ENCODE measurements at regions not wholly inside any gene's neighbourhood (a gene's known extent, or its start where the extent isn't known, plus 50 kb on each side); places are given as distances from the start of the nearest gene placed in this dataset.
"Not testable (repeated sequence)": the region's sequence is repeated elsewhere in the genome, so short reads cannot be mapped to it uniquely, and the experiment has no call there.

DNA sequence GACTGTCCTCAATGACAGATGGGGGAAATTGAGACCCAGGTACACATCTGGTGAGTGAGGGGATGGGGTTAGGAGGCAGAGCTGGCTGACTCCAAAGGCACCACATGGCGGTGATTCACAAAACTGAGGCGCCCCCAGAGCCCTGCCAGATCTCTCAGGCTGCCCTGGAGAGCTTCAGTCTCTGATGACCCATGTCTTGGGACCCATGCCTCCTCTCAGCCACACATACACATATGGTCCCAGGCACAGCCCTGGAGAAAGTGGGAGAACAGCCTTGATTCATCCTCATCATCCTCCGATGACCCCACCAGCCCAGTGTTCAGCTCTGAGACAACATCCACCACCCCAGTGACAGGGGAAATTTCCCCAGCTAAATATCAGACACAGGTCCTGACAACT lies 426.0 kb downstream of the RPS24 start:
- Histone ChIP-seq H3K4me1 (ENCODE audit: control insufficient read depth, insufficient read depth, low read length) (peaks cover 24% of the 10 kb centered on the region), H3K27me3 (replicated peaks; ENCODE audit: control insufficient read depth, insufficient read depth, low read length) (no peaks in the 10 kb centered on the region), H3K36me3 (ENCODE audit: control insufficient read depth, insufficient read depth, low read length, severe bottlenecking) (no peaks in the 10 kb centered on the region), H3K9me3 (ENCODE audit: control insufficient read depth, low read length) (no peaks in the 10 kb centered on the region), H3K9ac (ENCODE audit: low read length) (no peak overlapping the region), H3K4me3 (ENCODE audit: low read length) (no peak overlapping the region)
- no peak for DNase-seq (ENCODE audit: low read depth)

- DNase-seq (ENCODE audit: low read depth), result no peak
- no peaks in the 10 kb centered on the region for H3K27me3 ChIP-seq (replicated peaks; ENCODE audit: control insufficient read depth, insufficient read depth, low read length)
These were observed 426.5 kb downstream of the RPS24 start for GRCh38 chr10:78460204-78460603.

GRCh38 chr10:78461333-78461732 lies 427.7 kb downstream of the RPS24 start:
- Histone ChIP-seq H3K4me3 (ENCODE audit: low read length) (no peak overlapping the region), H3K9me3 (ENCODE audit: control insufficient read depth, low read length) (no peaks in the 10 kb centered on the region), H3K36me3 (ENCODE audit: control insufficient read depth, insufficient read depth, low read length, severe bottlenecking) (peaks cover 6% of the 10 kb centered on the region), H3K27me3 (replicated peaks; ENCODE audit: control insufficient read depth, insufficient read depth, low read length) (no peaks in the 10 kb centered on the region), H3K4me1 (ENCODE audit: control insufficient read depth, insufficient read depth, low read length) (peaks cover 24% of the 10 kb centered on the region), H3K9ac (ENCODE audit: low read length) (no peak overlapping the region)
- no peak for DNase-seq (ENCODE audit: low read depth)

More at GRCh38 chr10:78460204-78460603, 426.5 kb downstream of the RPS24 start:
- H3K9ac ChIP-seq (ENCODE audit: low read length), result no peak overlapping the region
- H3K9me3 ChIP-seq (ENCODE audit: control insufficient read depth, low read length), result no peaks in the 10 kb centered on the region
- no peaks in the 10 kb centered on the region for H3K36me3 ChIP-seq (ENCODE audit: control insufficient read depth, insufficient read depth, low read length, severe bottlenecking)
- peaks cover 24% of the 10 kb centered on the region for H3K4me1 ChIP-seq (ENCODE audit: control insufficient read depth, insufficient read depth, low read length)
- H3K4me3 ChIP-seq (ENCODE audit: low read length), result no peak overlapping the region

GRCh38 chr10:78462176-78462575 lies 428.5 kb downstream of the RPS24 start:
- Histone ChIP-seq H3K4me1 (ENCODE audit: control insufficient read depth, insufficient read depth, low read length) (peaks cover 20% of the 10 kb centered on the region), H3K9me3 (ENCODE audit: control insufficient read depth, low read length) (no peaks in the 10 kb centered on the region), H3K9ac (ENCODE audit: low read length) (no peak overlapping the region), H3K27me3 (replicated peaks; ENCODE audit: control insufficient read depth, insufficient read depth, low read length) (no peaks in the 10 kb centered on the region), H3K4me3 (ENCODE audit: low read length) (no peak overlapping the region), H3K36me3 (ENCODE audit: control insufficient read depth, insufficient read depth, low read length, severe bottlenecking) (peaks cover 10% of the 10 kb centered on the region)
- DNase-seq (ENCODE audit: low read depth), result no peak

DNA sequence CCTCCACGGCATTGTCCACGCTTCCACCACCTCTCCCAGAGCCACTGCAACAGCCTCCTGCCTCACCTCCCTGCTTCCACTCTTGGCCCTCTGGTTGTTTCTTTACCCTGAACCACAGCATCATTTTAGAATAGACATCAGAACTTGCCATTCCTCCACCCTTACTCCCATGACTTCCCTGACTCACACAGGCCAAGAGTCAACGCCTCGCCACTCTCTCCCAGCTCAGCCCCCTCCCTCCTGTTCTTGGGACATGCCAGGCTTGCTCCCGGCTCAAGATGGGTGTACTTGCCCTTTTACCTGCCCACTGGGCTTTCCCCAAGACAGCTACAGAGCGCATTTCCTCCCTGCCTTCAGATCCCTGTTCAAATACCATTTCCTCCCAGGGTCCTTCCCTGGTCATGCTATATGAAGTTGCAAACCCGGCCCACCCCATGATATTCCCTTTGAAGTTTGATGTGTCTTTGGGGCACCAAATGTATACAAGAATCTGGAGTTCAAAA lies 429.1 kb downstream of the RPS24 start:
- Histone ChIP-seq H3K4me1 (ENCODE audit: control insufficient read depth, insufficient read depth, low read length) (peaks cover 19% of the 10 kb centered on the region), H3K9me3 (ENCODE audit: control insufficient read depth, low read length) (no peaks in the 10 kb centered on the region), H3K9ac (ENCODE audit: low read length) (no peak overlapping the region), H3K4me3 (ENCODE audit: low read length) (no peak overlapping the region), H3K27me3 (replicated peaks; ENCODE audit: control insufficient read depth, insufficient read depth, low read length) (no peaks in the 10 kb centered on the region), H3K36me3 (ENCODE audit: control insufficient read depth, insufficient read depth, low read length, severe bottlenecking) (peaks cover 10% of the 10 kb centered on the region)
- DNase-seq (ENCODE audit: low read depth), result no peak

- Histone ChIP-seq H3K9me3 (ENCODE audit: control insufficient read depth, low read length) (no peaks in the 10 kb centered on the region), H3K27me3 (replicated peaks; ENCODE audit: control insufficient read depth, insufficient read depth, low read length) (no peaks in the 10 kb centered on the region), H3K4me3 (ENCODE audit: low read length) (no peak overlapping the region), H3K4me1 (ENCODE audit: control insufficient read depth, insufficient read depth, low read length) (peaks cover 4% of the 10 kb centered on the region), H3K36me3 (ENCODE audit: control insufficient read depth, insufficient read depth, low read length, severe bottlenecking) (peaks cover 10% of the 10 kb centered on the region), H3K9ac (ENCODE audit: low read length) (no peak overlapping the region)
- no peak for DNase-seq (ENCODE audit: low read depth)
These were observed 430.6 kb downstream of the RPS24 start for GRCh38 chr10:78464118-78464855.

DNA sequence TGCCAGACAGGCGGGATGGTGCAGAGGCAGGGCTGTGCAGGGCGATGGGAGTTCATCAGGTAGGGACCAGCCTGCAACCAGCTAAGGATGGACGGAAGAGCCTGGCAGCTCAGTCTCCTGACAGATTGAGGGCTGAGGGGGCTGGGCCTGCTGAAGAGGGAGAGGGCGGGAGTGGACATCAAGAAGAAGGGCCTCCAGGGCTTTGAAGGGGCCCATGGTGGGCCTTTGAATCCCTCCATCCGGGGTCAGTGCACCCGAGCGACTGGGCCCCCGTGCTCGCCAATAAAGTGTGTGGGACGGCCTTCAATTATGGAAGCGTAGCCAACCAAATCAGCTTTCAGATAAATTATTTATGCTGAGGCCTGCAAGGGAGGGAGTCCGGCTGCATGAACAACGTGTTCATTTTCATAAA lies 431.2 kb downstream of the RPS24 start:
- Histone ChIP-seq H3K4me3 (ENCODE audit: low read length) (no peak overlapping the region), H3K9ac (ENCODE audit: low read length) (no peak overlapping the region), H3K9me3 (ENCODE audit: control insufficient read depth, low read length) (no peaks in the 10 kb centered on the region), H3K27me3 (replicated peaks; ENCODE audit: control insufficient read depth, insufficient read depth, low read length) (no peaks in the 10 kb centered on the region), H3K36me3 (ENCODE audit: control insufficient read depth, insufficient read depth, low read length, severe bottlenecking) (peaks cover 10% of the 10 kb centered on the region), H3K4me1 (ENCODE audit: control insufficient read depth, insufficient read depth, low read length) (no peaks in the 10 kb centered on the region)
- no peak for DNase-seq (ENCODE audit: low read depth)

GRCh38 chr10:78465431-78465830 lies 431.8 kb downstream of the RPS24 start:
- no peaks in the 10 kb centered on the region for H3K9me3 ChIP-seq (ENCODE audit: control insufficient read depth, low read length)
- no peaks in the 10 kb centered on the region for H3K27me3 ChIP-seq (replicated peaks; ENCODE audit: control insufficient read depth, insufficient read depth, low read length)
- no peaks in the 10 kb centered on the region for H3K4me1 ChIP-seq (ENCODE audit: control insufficient read depth, insufficient read depth, low read length)
- DNase-seq (ENCODE audit: low read depth), result no peak
- H3K4me3 ChIP-seq (ENCODE audit: low read length), result no peak overlapping the region
- no peak overlapping the region for H3K9ac ChIP-seq (ENCODE audit: low read length)
- peaks cover 10% of the 10 kb centered on the region for H3K36me3 ChIP-seq (ENCODE audit: control insufficient read depth, insufficient read depth, low read length, severe bottlenecking)

DNA sequence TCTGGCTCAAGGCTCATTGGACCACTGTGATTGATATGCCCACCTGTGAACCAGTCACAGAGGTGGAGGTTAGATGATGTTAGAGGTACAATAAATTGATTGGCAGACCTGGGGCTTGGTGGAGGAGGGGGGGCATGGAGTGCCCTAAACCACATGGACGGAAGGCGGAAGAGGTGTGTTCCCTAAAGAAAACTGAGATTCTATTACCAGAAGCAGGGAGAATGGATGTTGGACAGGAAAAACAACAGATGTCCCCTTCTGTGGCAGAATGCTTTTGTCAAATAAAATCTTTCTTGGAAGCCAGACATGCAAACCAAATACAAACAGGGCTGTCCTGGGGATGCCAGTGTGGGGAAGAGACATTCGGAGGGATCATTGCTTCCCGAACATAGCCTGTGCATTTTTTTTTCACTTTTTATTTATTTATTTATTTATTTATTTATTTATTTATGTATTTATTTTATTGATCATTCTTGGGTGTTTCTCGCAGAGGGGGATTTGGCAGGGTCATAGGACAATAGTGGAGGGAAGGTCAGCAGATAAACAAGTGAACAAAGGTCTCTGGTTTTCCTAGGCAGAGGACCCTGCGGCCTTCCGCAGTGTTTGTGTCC lies 433.9 kb downstream of the RPS24 start:
- Histone ChIP-seq H3K9ac (ENCODE audit: low read length) (no peak overlapping the region), H3K36me3 (ENCODE audit: control insufficient read depth, insufficient read depth, low read length, severe bottlenecking) (peaks cover 10% of the 10 kb centered on the region), H3K4me3 (ENCODE audit: low read length) (no peak overlapping the region), H3K9me3 (ENCODE audit: control insufficient read depth, low read length) (no peaks in the 10 kb centered on the region), H3K4me1 (ENCODE audit: control insufficient read depth, insufficient read depth, low read length) (no peaks in the 10 kb centered on the region), H3K27me3 (replicated peaks; ENCODE audit: control insufficient read depth, insufficient read depth, low read length) (no peaks in the 10 kb centered on the region)
- DNase-seq (ENCODE audit: low read depth), result no peak

GRCh38 chr10:78468731-78469130 lies 435.1 kb downstream of the RPS24 start:
- H3K4me3 ChIP-seq (ENCODE audit: low read length); H3K36me3 ChIP-seq (ENCODE audit: control insufficient read depth, insufficient read depth, low read length, severe bottlenecking); H3K4me1 ChIP-seq (ENCODE audit: control insufficient read depth, insufficient read depth, low read length); H3K9ac ChIP-seq (ENCODE audit: low read length); H3K27me3 ChIP-seq (replicated peaks; ENCODE audit: control insufficient read depth, insufficient read depth, low read length); DNase-seq (ENCODE audit: low read depth); H3K9me3 ChIP-seq (ENCODE audit: control insufficient read depth, low read length): not testable (repeated sequence)

- Histone ChIP-seq H3K27me3 (replicated peaks; ENCODE audit: control insufficient read depth, insufficient read depth, low read length) (no peaks in the 10 kb centered on the region), H3K4me1 (ENCODE audit: control insufficient read depth, insufficient read depth, low read length) (no peaks in the 10 kb centered on the region), H3K36me3 (ENCODE audit: control insufficient read depth, insufficient read depth, low read length, severe bottlenecking) (peaks cover 15% of the 10 kb centered on the region), H3K4me3 (ENCODE audit: low read length) (no peak overlapping the region), H3K9ac (ENCODE audit: low read length) (no peak overlapping the region), H3K9me3 (ENCODE audit: control insufficient read depth, low read length) (no peaks in the 10 kb centered on the region)
- no peak for DNase-seq (ENCODE audit: low read depth)
These were observed 436.8 kb downstream of the RPS24 start for GRCh38 chr10:78470267-78471103.
